CD14-positive monocyte (primary cell): ENCODE measurements at regions not wholly inside any gene's neighbourhood (a gene's known extent, or its start where the extent isn't known, plus 50 kb on each side); places are given as distances from the start of the nearest gene placed in this dataset.

Experiments
- DNase-seq, 3 donors: peaks; one replicate each; pipeline ENCODE4 v3.0.0-alpha.2; 2011 to 2022
- H2AFZ ChIP-seq: 2 replicates; pipeline ENCODE4 v1.6.0; 2012; ENCODE audit warnings: mild to moderate bottlenecking, low read depth, low read length, inconsistent platforms; ENCODE audit not compliant: insufficient read depth, poor library complexity, severe bottlenecking
- H3K27ac ChIP-seq, 2 donors: 1 replicate in 1 of 2; 2 replicates in 1 of 2; pipeline ENCODE4 v1.5.1; 2012 to 2013; ENCODE audit warnings: low read length in 2 of 2, control low read depth in 1 of 2, inconsistent platforms in 1 of 2, low read depth in 1 of 2, mild to moderate bottlenecking in 1 of 2
- H3K27me3 ChIP-seq, 2 donors: one replicate each; pipeline versions ENCODE4 v1.6.0 to v1.6.1; 2011 to 2013; ENCODE audit warnings: low read length in 2 of 2; ENCODE audit not compliant: control insufficient read depth in 2 of 2, insufficient read depth in 2 of 2
- H3K36me3 ChIP-seq, 2 donors: replicated peaks in 1 of 2; 1 replicate in 1 of 2; 2 replicates in 1 of 2; pipeline versions ENCODE4 v1.5.1 to v1.6.1; 2012 to 2013; ENCODE audit warnings: low read length in 2 of 2, control low read depth in 1 of 2, inconsistent platforms in 1 of 2, mild to moderate bottlenecking in 1 of 2; ENCODE audit not compliant: insufficient read depth in 2 of 2, control insufficient read depth in 1 of 2
- H3K4me1 ChIP-seq, 2 donors: 1 replicate in 1 of 2; 2 replicates in 1 of 2; pipeline versions ENCODE4 v1.5.1 to v1.6.1; 2012 to 2013; ENCODE audit warnings: low read length in 2 of 2, control low read depth in 1 of 2, inconsistent platforms in 1 of 2, mild to moderate bottlenecking in 1 of 2, moderate library complexity in 1 of 2; ENCODE audit not compliant: insufficient read depth in 2 of 2, control insufficient read depth in 1 of 2
- H3K4me2 ChIP-seq: replicated peaks from 2 replicates; pipeline ENCODE3; 2012; ENCODE audit warnings: low read length, moderate library complexity, mild to moderate bottlenecking; ENCODE audit not compliant: poor library complexity, severe bottlenecking; ENCODE audit errors: extremely low read depth
- H3K4me3 ChIP-seq, 3 experiments: fragments of 200-600 bp in 1 of 3; sonication (generic) in 1 of 3; replicated peaks in 1 of 3; 1 replicate in 2 of 3; 2 replicates in 1 of 3; pipeline ENCODE4 v1.5.1; 2011 to 2013; ENCODE audit warnings: low read length in 3 of 3, mild to moderate bottlenecking in 3 of 3, control low read depth in 2 of 3, low read depth in 2 of 3, inconsistent platforms in 1 of 3, moderate library complexity in 1 of 3
- H3K79me2 ChIP-seq: 2 replicates; pipeline ENCODE4 v1.6.0; 2012; ENCODE audit warnings: mild to moderate bottlenecking, control low read depth, inconsistent platforms, low read length, moderate library complexity; ENCODE audit not compliant: insufficient read depth
- H3K9ac ChIP-seq: 2 replicates; pipeline ENCODE4 v1.6.0; 2017; ENCODE audit warnings: low read length, mild to moderate bottlenecking; ENCODE audit not compliant: insufficient read depth, poor library complexity, severe bottlenecking
- H3K9me3 ChIP-seq, 2 donors: replicated peaks in 1 of 2; 1 replicate in 1 of 2; 2 replicates in 1 of 2; pipeline versions ENCODE4 v1.5.1 to v1.6.1; 2012 to 2013; ENCODE audit warnings: low read length in 2 of 2, control low read depth in 1 of 2; ENCODE audit not compliant: control insufficient read depth in 1 of 2, insufficient read depth in 1 of 2
- H4K20me1 ChIP-seq: 2 replicates; pipeline ENCODE4 v1.6.0; 2012; ENCODE audit warnings: mild to moderate bottlenecking, low read length, control low read depth, moderate library complexity; ENCODE audit not compliant: insufficient read depth
- H3K27ac Mint-ChIP-seq, 7 donors: one replicate each; pipeline ENCODE4 v1.8.0; 2020; ENCODE audit warnings: mild to moderate bottlenecking in 7 of 7, mixed read lengths in 7 of 7, moderate library complexity in 6 of 7, inconsistent platforms in 2 of 7
- H3K27me3 Mint-ChIP-seq, 3 donors: one replicate each; pipeline ENCODE4 v1.8.0; 2021 to 2022; ENCODE audit warnings: low read depth in 3 of 3, mild to moderate bottlenecking in 3 of 3, mixed read lengths in 3 of 3, moderate library complexity in 3 of 3, inconsistent platforms in 1 of 3
- H3K36me3 Mint-ChIP-seq, 2 donors: one replicate each; pipeline ENCODE4 v1.8.0; 2020; ENCODE audit warnings: mixed read lengths in 2 of 2, inconsistent platforms in 1 of 2, mild to moderate bottlenecking in 1 of 2
- H3K4me1 Mint-ChIP-seq: one replicate; pipeline ENCODE4 v1.8.0; 2020; ENCODE audit warnings: mild to moderate bottlenecking, mixed read lengths
- H3K4me3 Mint-ChIP-seq, 2 donors: one replicate each; pipeline ENCODE4 v1.8.0; 2020; ENCODE audit warnings: mild to moderate bottlenecking in 2 of 2, mixed read lengths in 2 of 2, moderate library complexity in 1 of 2
- H3K9me3 Mint-ChIP-seq, 7 donors: one replicate each; pipeline ENCODE4 v1.8.0; 2020 to 2022; ENCODE audit warnings: mixed read lengths in 7 of 7, mild to moderate bottlenecking in 6 of 7, moderate library complexity in 6 of 7, inconsistent platforms in 2 of 7
- WGBS: methylation state at CpG from one replicate; pipeline ENCODE4 v1.1.5; 2013; ENCODE audit warnings: missing lambda C conversion rate; ENCODE audit not compliant: insufficient coverage; 5-methylcytosine and 5-hydroxymethylcytosine counted together
- intact Hi-C, 2 donors: fragments of 100-400 bp; cut with micrococcal nuclease; formaldehyde crosslinking; loops; one replicate each; pipeline versions ENCODE4 v1.15.0 to v1.15.1; 2023
- TF ChIP-seq, protein P1 (sequence below): fragments of 200-600 bp; IDR thresholded peaks from one replicate; pipeline ENCODE4 v1.8.0; 2022; ENCODE audit warnings: antibody characterized with exemption, mild to moderate bottlenecking

DNA sequence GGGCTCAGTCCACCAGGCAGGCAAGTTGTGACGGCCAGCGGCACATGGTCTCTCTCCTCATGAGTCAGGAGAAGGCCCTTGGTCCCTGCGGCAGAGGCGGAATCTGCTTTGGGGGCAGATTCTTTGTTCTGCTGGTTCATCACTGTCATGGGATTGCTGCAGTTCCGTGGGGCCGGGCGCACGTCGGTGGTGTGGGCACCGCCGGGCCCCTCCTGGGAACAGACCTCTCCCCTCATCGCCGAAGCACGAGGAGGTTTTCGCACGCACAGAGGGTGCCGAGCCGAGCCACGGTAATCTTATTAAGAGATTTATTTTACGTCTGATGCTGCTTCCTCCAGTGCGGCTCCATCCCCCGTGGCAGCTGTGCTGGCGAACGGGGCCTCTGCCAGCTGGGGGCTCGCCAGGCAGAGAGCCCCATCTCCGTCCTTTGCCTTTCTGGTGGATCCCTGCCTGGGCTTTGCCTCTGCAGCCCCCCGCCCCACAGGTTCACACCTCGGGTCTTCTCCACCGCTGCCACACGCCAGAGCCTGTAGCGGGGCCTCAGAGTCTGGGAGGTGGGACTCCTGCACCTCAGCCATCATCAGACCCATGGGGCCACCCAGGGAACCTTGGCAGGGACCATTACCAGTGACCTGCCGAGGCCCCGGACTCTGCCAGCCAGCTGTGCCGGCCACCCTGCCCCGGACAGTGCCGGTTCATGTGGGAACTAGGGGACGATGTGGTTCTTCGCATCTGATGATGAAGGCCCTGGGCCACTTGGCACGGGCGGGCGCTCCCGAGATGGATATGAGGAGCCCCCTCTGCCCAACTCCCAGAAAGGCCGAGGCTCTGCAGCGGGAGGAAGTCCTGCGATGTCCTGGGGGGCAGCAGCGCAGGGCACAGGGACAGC lies 86.7 kb upstream of the NKX1-1 start:
- WGBS = 82% methylated on average over 43 of the region's 46 CpGs
- H3K36me3 Mint-ChIP-seq = no peaks in the 10 kb centered on the region
- H3K27ac Mint-ChIP-seq = no peak overlapping the region

DNA sequence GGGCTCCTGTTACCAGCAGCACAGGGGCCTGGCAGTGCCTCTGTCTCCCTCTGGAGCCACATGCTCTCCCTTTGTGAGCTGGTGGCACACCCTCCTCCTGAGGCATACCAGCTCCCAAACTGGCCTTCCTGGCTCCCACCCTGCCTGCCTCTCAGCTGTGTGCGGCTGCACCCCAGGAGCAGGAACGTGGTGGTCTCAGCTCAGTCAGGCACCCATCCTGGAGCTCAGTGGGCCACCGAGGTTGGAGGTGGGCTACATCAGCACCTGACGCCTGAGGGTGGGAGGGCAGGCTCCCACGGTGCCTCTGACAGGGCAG lies 85.9 kb upstream of the NKX1-1 start:
- Mint-ChIP-seq H3K4me3 (no peak overlapping the region), H3K4me1 (no peaks in the 10 kb centered on the region), H3K27ac (no peak overlapping the region), H3K36me3 (no peaks in the 10 kb centered on the region), H3K9me3 (peaks cover 5 to 10% (median 7%) of the 10 kb centered on the region in 7 donors), H3K27me3 (peaks cover 5 to 7% (median 6%) of the 10 kb centered on the region in 3 donors)
- no peak overlapping the region for H2AFZ ChIP-seq
- TF ChIP-seq, protein P1, sequence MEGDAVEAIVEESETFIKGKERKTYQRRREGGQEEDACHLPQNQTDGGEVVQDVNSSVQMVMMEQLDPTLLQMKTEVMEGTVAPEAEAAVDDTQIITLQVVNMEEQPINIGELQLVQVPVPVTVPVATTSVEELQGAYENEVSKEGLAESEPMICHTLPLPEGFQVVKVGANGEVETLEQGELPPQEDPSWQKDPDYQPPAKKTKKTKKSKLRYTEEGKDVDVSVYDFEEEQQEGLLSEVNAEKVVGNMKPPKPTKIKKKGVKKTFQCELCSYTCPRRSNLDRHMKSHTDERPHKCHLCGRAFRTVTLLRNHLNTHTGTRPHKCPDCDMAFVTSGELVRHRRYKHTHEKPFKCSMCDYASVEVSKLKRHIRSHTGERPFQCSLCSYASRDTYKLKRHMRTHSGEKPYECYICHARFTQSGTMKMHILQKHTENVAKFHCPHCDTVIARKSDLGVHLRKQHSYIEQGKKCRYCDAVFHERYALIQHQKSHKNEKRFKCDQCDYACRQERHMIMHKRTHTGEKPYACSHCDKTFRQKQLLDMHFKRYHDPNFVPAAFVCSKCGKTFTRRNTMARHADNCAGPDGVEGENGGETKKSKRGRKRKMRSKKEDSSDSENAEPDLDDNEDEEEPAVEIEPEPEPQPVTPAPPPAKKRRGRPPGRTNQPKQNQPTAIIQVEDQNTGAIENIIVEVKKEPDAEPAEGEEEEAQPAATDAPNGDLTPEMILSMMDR = no peak
- no peak overlapping the region for H3K4me2 ChIP-seq
- H3K27ac ChIP-seq = no peak overlapping the region
- no peaks in the 10 kb centered on the region for H3K27me3 ChIP-seq
- peaks cover 0 to 11% of the 10 kb centered on the region in 2 donors for H3K9me3 ChIP-seq
- H3K4me1 ChIP-seq = no peaks in the 10 kb centered on the region
- no peak for DNase-seq
- H3K4me3 ChIP-seq = no peak overlapping the region
- 95% methylated on average over 3 of the region's 5 CpGs for WGBS
- H3K9ac ChIP-seq = no peak overlapping the region
- H3K79me2 ChIP-seq = no peaks in the 10 kb centered on the region
- no peaks in the 10 kb centered on the region for H4K20me1 ChIP-seq
- no peaks in the 10 kb centered on the region for H3K36me3 ChIP-seq
- intact Hi-C loops = no loop called here

More for the DNA sequence above, 86.7 kb upstream of the NKX1-1 start:
- Histone ChIP-seq H3K4me1 (no peaks in the 10 kb centered on the region), H3K4me2 (no peak overlapping the region), H3K36me3 (no peaks in the 10 kb centered on the region), H2AFZ (no peak overlapping the region), H3K9ac (no peak overlapping the region), H4K20me1 (no peaks in the 10 kb centered on the region), H3K4me3 (no peak overlapping the region), H3K79me2 (no peaks in the 10 kb centered on the region), H3K27ac (no peak overlapping the region), H3K9me3 (peaks cover 0 to 3% of the 10 kb centered on the region in 2 donors), H3K27me3 (no peaks in the 10 kb centered on the region)
- TF ChIP-seq, protein P1 = no peak
- intact Hi-C loops = no loop called here
- H3K9me3 Mint-ChIP-seq = peaks cover 0 to 4% (median 0%) of the 10 kb centered on the region in 7 donors
- no peak overlapping the region for H3K4me3 Mint-ChIP-seq
- no peak for DNase-seq
- H3K27me3 Mint-ChIP-seq = peaks cover 5 to 7% (median 6%) of the 10 kb centered on the region in 3 donors
- H3K4me1 Mint-ChIP-seq = no peaks in the 10 kb centered on the region
